HuH-7.5 (cell line): ENCODE measurements at regions not wholly inside any gene's neighbourhood (a gene's known extent, or its start where the extent isn't known, plus 50 kb on each side); places are given as distances from the start of the nearest gene placed in this dataset.

Source experiments
- DNase-seq: peaks from one replicate; pipeline ENCODE4 v3.0.0; 2011; ENCODE audit warnings: low spot score

DNA sequence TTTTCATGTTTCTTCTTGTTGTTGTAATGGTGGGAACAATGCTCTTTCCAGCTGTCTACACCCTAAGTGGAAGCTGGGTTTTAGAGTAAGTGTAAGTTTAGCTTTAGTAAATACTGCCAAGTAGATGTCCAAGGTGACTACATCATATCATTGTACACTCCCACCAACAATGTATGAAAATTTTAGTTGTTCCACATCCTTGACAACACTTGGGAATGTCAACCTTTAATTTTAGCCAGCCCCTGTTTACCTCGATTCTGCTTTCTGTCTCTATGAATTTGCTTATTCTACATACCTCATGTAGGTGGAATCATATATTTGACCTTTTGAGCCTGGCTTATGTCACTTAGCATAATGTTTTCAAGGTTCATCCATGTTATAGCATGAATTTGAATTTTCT lies 93.0 kb downstream of the MTPAP start:
- DNase-seq = no peak

GRCh38 chr10:30254926-30255325 lies 94.2 kb downstream of the MTPAP start:
- no peak for DNase-seq

GRCh38 chr10:30248728-30249127 lies 100.3 kb downstream of the MTPAP start:
- no peak for DNase-seq

DNA sequence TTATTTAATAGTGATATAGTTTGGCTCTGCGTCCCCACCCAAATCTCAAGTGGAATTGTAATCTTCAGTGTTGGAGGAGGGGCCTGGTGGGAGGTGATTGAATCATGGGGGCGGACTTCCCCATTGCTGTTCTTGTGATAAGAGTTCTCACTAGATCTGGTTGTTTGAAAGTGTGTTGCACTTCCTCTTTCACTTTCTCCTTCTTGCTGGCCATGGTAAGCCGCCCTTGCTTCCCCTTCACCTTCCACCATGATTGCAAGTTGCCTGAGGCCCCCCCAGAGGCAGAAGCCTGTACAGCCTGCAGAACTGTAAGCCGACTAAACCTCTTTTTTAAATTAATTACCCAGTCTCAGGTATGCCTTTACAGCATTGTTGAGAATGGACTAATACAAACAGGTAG lies 101.4 kb downstream of the MTPAP start:
- DNase-seq = no peak

DNA sequence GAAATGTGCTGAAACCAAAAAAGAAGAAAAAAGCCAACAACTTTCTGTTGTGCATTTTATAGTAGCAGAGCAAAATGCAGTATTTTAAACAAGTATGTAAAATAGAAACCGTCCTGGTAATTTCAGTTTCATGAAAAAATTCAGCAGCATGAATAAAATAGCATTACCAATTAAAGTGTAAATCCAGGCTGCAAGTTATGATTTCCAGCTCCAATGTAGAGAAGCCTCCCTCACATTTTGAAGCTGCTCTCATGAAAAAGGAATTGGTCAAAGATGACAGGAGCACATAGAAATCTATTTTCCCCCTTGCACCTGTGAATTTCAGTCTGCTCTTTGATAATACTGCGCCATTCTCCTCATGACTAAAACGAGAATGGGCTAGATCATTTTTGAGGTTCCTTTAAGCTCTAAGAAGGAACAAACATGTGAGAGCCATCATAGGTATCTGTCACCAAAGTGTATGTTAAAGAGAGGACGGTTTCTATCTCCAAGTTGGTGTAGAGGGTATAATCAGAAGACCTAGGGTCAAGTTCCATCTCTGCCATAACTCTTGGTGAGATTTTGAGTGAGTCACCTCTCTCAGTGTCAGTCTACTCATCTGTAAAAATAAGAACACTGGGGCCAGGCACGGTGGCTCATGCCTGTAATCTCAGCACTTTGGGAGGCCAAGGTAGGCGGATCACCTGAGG lies 107.5 kb downstream of the MTPAP start:
- no peak for DNase-seq

DNA sequence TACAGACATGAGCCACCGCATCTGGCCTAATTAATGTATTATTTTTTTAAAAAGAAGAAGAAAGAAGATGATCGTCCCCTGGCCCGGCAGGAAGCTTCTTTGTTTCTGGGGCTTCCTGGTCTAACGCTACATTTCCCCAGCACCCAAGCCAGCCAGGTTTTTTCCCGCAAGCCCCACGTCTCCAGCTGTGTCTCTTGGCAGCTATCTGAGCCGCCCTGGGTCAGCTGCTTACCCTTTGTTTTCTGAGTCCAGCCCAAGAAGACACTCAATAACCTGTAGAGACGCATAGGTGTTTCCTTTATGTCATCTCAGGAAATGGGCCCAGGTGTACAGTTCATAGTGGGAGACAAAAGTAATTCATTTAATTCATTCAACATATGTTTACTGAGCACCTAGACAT lies 110.2 kb downstream of the MTPAP start:
- DNase-seq = no peak

DNA sequence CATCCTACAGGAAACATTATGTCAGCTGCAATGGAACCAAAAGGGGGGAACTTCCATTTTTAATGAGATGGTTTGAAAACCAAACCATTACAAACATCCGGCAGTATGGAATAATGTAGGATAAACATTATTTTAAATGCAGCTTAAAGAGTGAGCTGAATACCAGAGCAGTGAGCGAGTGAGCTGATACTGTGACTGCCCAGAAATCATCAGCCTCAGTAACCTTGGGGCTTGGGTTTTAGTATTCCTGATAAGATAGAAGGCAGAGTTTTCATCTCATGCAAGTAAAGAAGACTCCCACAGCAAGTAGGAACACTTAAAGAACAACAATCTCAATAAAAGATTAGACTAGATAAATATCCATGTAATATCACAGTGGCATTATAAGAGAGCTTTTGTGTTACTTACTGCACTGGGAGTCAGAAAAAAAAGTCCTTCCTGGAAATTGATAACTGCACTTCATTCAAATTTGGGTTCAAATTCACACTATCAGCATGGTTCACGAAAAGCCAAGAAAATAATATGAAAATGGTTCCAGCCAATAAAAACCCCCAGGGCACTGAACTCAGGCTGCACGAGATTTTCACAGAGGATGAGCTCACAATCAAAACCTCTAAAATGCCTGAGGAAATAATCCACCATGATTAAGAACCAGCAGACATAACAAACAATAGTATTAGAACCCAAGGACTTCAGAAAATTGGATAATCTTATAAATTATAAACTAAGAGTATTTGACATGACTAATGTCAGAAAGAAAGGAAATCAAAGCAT lies 115.7 kb downstream of the MTPAP start:
- no peak for DNase-seq

- no peak for DNase-seq
Measured at GRCh38 chr10:30231709-30232108, 117.4 kb downstream of the MTPAP start.

DNA sequence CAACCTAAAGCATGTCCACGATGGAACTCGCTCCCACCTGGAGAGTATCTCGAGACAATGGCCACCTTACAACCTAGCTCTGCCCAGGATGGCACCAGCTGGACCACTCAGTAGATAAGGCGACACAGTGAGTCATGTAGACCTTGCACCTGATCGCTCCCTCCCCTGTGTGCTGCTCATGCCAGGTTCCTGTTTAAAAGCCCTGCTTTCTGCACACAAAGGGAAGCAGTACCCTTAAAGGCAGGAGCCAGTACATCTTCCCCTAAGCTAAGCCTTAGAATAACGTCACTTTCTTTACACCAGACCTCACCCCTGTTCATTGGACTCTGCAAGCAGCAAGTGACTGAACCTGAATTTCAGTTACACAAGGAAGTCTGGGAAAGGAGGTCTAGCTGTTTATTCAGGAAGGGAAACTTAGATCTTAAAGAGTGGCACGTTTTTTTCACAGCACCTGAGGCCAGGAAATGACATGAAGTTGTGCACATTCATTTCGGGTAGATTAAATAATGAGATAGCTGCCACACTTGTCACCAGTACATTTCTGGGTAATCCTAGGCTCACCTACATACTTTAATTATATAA lies 117.9 kb downstream of the MTPAP start:
- no peak for DNase-seq

DNA sequence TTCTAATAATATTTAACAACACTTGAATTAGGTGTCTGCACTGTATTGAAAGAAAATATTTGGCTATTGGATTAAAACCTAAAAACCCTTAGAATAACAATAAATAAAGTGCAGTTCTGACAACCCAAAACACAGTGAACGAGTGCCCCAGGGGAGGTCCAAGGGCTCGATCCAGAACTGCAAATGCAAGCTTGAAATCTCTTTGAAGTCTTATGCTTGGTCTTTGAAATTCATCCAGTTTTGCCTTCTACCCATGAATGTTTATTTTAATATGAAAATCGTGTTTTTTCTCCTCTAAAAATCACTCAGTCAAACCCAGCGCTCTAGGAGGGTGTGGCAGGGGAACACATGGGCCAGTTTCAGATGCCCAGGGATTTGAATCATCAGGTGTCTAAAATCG lies 119.5 kb downstream of the MTPAP start:
- DNase-seq = no peak

GRCh38 chr10:30228417-30229036 lies 120.6 kb downstream of the MTPAP start:
- DNase-seq = no peak

- DNase-seq = no peak
Measured at GRCh38 chr10:30227481-30227880, 121.6 kb downstream of the MTPAP start.

GRCh38 chr10:30219971-30220751 lies 128.9 kb downstream of the MTPAP start:
- peak; percentile 14 for DNase-seq

DNA sequence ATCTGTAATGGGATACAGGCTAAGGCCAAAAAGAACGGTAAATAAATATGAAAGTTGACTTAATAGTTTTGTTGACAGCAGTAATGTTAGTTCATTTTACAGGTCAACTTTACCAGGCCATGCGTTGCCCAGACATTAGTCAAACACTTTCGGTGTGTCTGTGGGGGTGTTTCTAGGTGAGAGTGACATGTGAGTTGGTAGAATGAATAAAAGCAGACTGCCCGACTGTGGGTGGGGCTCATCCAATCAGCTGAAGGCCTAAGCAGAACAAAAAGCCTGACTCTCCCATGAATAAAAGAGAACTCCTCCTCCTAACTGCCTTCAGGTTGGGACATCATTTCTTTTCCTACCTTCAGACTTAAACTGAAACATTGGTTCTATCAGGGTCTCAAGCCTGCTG lies 132.3 kb downstream of the MTPAP start:
- no peak for DNase-seq

- DNase-seq = no peak
Measured at GRCh38 chr10:30215623-30216022, 133.5 kb downstream of the MTPAP start.

GRCh38 chr10:30215141-30215540 lies 133.9 kb downstream of the MTPAP start:
- DNase-seq = no peak

DNA sequence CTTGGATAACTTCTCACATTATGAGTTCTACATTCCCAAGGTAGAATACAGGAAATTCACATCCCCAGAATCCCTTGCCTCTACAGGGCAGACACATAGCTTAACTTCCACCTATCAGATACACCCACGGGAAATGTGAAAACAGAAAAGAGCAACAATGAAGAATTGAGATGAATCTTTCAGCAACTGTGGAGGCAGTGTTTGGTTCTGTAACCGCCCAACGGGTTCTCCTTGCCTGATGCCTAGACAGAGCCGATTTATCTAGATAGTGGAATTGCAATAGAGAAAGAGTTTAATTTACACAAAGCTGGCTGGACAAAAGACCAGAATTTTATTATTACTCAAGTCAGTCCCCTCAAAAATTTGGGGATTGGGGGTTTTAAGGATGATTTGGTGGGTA lies 138.8 kb downstream of the MTPAP start:
- DNase-seq = no peak

- no peak for DNase-seq
Measured at GRCh38 chr10:30208330-30208729, 140.7 kb downstream of the MTPAP start.

DNA sequence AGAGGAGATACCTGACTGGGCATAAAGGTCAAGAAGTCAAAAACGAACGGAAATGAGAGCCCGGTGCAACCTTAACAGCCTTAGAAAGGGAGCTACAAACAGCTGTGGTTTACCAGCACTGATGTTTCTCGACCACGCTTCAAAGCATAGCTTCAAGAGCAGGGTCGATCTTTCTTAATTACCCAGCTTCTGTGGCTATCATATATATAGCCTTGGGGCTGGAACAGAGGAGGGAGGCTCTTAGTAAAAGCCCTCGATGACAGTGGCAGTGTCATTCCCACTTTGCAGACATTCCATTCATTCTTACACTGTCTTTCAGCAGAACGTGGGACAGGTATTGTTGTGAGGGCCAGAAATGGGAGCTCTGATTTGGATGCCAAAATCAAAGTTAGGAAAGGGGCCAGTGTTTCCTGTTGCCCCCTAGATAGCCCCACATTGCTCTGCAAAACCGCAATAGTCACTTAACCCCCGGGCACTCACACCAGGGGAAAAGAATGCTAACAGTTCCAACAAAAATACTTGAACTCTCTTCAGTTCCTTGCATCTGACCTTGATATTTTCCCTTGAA lies 141.5 kb downstream of the MTPAP start:
- DNase-seq = no peak

DNA sequence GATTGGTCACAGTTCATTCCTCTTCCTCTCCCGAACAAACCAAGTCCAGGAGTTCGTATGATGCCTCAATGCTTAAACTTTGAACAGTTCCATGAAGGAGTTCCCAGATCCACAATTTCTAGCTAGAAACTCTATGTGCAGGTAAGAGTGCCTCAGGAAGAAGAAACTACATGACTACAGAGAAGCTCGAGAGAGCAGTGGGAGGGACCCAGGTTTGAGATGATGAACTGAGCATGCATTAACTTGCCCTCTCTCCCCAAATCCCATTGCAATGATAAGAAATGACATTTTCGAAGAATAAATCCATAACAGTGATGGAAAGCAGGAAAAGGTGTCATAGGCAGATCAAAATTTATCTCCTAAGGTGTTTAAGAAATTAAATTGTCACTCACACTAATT lies 140.6 kb upstream of the JCAD start:
- no peak for DNase-seq

- DNase-seq = no peak
Measured at GRCh38 chr10:30199376-30200016, 140.1 kb upstream of the JCAD start.
